Progenitor cell of endocrine pancreas (in vitro differentiated cells): ENCODE measurements at regions not wholly inside any gene's neighbourhood (a gene's known extent, or its start where the extent isn't known, plus 50 kb on each side); places are given as distances from the start of the nearest gene placed in this dataset.

Source experiments
- DNase-seq: peaks from one replicate; pipeline ENCODE4 v3.0.0; 2021; ENCODE audit warnings: low spot score; ENCODE audit not compliant: unreplicated experiment
- H3K27ac Mint-ChIP-seq: 2 replicates; pipeline ENCODE4 v1.8.0; 2021; ENCODE audit warnings: mild to moderate bottlenecking, moderate library complexity, mixed read lengths
- H3K27me3 Mint-ChIP-seq: 2 replicates; pipeline ENCODE4 v1.8.0; 2021; ENCODE audit warnings: mixed read lengths
- H3K36me3 Mint-ChIP-seq: 2 replicates; pipeline ENCODE4 v1.8.0; 2022; ENCODE audit warnings: mixed read lengths; ENCODE audit not compliant: insufficient read depth
- H3K4me1 Mint-ChIP-seq: 2 replicates; pipeline ENCODE4 v1.8.0; 2021; ENCODE audit warnings: low read depth, mixed read lengths
- H3K4me3 Mint-ChIP-seq: 2 replicates; pipeline ENCODE4 v1.8.0; 2021; ENCODE audit warnings: low read depth, mild to moderate bottlenecking, moderate library complexity, mixed read lengths
- H3K9me3 Mint-ChIP-seq: 2 replicates; pipeline ENCODE4 v1.8.0; 2021; ENCODE audit warnings: low read depth, mixed read lengths
- CTCF ChIP-seq: fragments of 200-600 bp; sonication (generic); IDR thresholded peaks from one replicate; pipeline ENCODE4 v1.5.0; 2021; ENCODE audit warnings: antibody characterized with exemption, mild to moderate bottlenecking; ENCODE audit not compliant: unreplicated experiment

GRCh38 chr17:72346306-72346705, 225.5 kb downstream of the SOX9 start:
- TF ChIP-seq CTCF, result no peak
- Mint-ChIP-seq H3K27ac (no peak overlapping the region), H3K4me1 (no peaks in the 10 kb centered on the region), H3K9me3 (no peaks in the 10 kb centered on the region), H3K4me3 (no peak overlapping the region), H3K36me3 (peaks cover 2% of the 10 kb centered on the region), H3K27me3 (peaks cover 22% of the 10 kb centered on the region)
- no peak for DNase-seq

GRCh38 chr17:72349011-72349410, 228.2 kb downstream of the SOX9 start:
- no peak for TF ChIP-seq CTCF
- Mint-ChIP-seq H3K27ac (no peak overlapping the region), H3K4me1 (peaks cover 10% of the 10 kb centered on the region), H3K27me3 (peaks cover 41% of the 10 kb centered on the region), H3K4me3 (no peak overlapping the region), H3K36me3 (peaks cover 4% of the 10 kb centered on the region), H3K9me3 (peaks cover 2% of the 10 kb centered on the region)
- no peak for DNase-seq

GRCh38 chr17:72349491-72349995, 228.7 kb downstream of the SOX9 start:
- Mint-ChIP-seq H3K27me3 (peaks cover 39% of the 10 kb centered on the region), H3K36me3 (peaks cover 6% of the 10 kb centered on the region), H3K9me3 (peaks cover 7% of the 10 kb centered on the region), H3K27ac (peak overlapping the region; percentile 5), H3K4me1 (peaks cover 10% of the 10 kb centered on the region), H3K4me3 (no peak overlapping the region)
- DNase-seq, result no peak
- no peak for TF ChIP-seq CTCF

GRCh38 chr17:72350073-72350472, 229.3 kb downstream of the SOX9 start:
- Mint-ChIP-seq H3K36me3 (peaks cover 6% of the 10 kb centered on the region), H3K4me3 (no peak overlapping the region), H3K27ac (no peak overlapping the region), H3K9me3 (peaks cover 7% of the 10 kb centered on the region), H3K4me1 (peaks cover 10% of the 10 kb centered on the region), H3K27me3 (peaks cover 36% of the 10 kb centered on the region)
- DNase-seq, result no peak
- no peak for TF ChIP-seq CTCF

- Mint-ChIP-seq H3K4me1 (peaks cover 10% of the 10 kb centered on the region), H3K36me3 (peaks cover 6% of the 10 kb centered on the region), H3K4me3 (no peak overlapping the region), H3K27ac (no peak overlapping the region), H3K27me3 (peaks cover 30% of the 10 kb centered on the region), H3K9me3 (peaks cover 7% of the 10 kb centered on the region)
- no peak for TF ChIP-seq CTCF
- DNase-seq, result no peak
Observed at GRCh38 chr17:72351365-72351764, 230.5 kb downstream of the SOX9 start.
